GM18498 (cell line): ENCODE measurements at regions not wholly inside any gene's neighbourhood (a gene's known extent, or its start where the extent isn't known, plus 50 kb on each side); places are given as distances from the start of the nearest gene placed in this dataset.
"Not testable (repeated sequence)": the region's sequence is repeated elsewhere in the genome, so short reads cannot be mapped to it uniquely, and the experiment has no call there.

Source experiments
- ATAC-seq: cut with Tn5 transposase; IDR thresholded peaks from one replicate; pipeline ENCODE4 v1.9.1; 2021; ENCODE audit warnings: mild to moderate bottlenecking, moderate library complexity; ENCODE audit not compliant: unreplicated experiment

DNA sequence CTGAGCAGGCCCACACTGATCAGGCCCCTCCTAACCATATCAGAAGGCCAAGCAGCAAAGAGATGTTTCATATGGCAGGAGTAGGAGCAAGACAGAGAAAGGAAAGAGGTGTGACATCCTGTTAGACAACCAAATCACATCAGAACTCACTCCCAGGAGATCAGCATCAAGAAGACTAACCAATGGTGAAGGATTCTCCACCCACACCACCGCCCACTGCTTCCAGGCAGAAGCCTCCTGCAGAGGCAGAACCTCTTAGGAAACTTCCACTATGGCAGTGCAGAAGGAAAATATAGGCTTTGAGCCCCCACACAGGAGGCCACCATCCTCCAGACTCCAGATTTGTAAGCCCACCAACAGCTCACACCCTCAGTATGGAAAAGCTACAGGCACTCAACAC is 624.7 kb upstream of the DEFB115 start:
- not testable (repeated sequence) for ATAC-seq

- ATAC-seq: not testable (repeated sequence)
Measured at GRCh38 chr20:30641522-30641921, 615.9 kb upstream of the DEFB115 start.

- ATAC-seq: not testable (repeated sequence)
Measured at GRCh38 chr20:30660982-30661381, 596.5 kb upstream of the DEFB115 start.

DNA sequence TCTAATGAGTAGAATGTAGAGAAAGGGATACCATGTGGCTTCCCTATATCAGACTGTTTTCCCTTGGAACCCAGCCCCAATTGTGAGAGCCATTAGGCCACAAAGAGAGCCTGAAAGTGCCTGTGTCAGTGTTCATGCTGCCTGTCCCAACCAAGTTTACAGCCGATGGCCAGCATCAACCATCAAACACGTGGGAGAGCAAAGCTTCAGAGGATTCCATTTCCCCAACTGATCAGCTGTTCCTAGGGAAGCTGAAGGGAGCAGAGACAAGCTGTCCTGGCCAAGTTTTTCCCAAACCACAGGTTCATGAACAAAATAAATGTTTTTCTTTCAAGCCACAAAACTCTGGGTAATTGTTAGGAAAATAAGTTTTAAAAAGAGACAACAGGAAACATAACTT is 589.0 kb upstream of the DEFB115 start:
- not testable (repeated sequence) for ATAC-seq

GRCh38 chr20:30669330-30670029 is 588.0 kb upstream of the DEFB115 start:
- not testable (repeated sequence) for ATAC-seq

DNA sequence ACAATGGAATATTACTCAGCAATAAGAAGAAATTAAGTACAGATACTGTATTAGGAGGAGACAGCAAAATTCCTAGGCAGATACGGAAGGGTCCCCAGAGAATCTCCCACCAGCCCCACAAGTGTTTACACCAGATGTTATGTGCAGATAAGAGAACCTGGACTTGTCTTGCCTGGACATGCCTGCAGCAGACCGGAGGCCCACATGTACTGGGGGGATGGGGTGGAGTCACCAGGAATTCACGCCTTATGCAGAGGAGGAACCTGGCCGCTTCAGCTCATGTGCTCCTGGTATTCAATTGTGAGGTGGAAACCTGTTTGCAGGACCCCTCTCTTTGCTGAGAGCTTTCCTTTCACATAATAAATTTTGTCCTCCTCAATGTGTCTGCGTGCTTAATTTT is 586.3 kb upstream of the DEFB115 start:
- ATAC-seq: not testable (repeated sequence)

- not testable (repeated sequence) for ATAC-seq
Measured at GRCh38 chr20:30675988-30676564, 581.4 kb upstream of the DEFB115 start.

GRCh38 chr20:30682236-30682635 is 575.2 kb upstream of the DEFB115 start:
- ATAC-seq: not testable (repeated sequence)

- ATAC-seq: not testable (repeated sequence)
Measured at GRCh38 chr20:30712861-30713260, 544.6 kb upstream of the DEFB115 start.

GRCh38 chr20:30719415-30720199 is 537.9 kb upstream of the DEFB115 start:
- not testable (repeated sequence) for ATAC-seq

DNA sequence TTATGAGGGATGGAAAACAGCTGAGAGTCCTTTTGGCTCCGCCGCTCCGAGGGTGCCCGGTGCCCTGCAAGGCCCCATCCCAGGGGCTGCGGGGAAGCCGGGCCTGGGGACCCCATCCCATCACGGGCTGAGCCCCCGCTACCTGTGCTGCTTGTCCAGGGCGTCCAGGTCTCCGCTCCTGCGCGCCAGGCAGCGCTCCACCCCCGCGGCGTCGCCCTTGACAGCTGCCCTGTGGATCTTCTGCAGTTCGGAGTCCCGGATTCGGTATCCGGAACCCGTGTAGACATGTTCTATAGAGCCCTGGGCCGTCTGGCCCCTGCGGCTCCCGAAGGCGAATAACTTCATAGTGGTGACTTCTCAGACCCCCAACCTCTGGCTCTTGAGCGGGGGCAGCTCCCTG is 534.0 kb upstream of the DEFB115 start:
- not testable (repeated sequence) for ATAC-seq

- ATAC-seq: not testable (repeated sequence)
Measured at GRCh38 chr20:30723934-30724687, 533.4 kb upstream of the DEFB115 start.

GRCh38 chr20:30724688-30725074 is 532.8 kb upstream of the DEFB115 start:
- not testable (repeated sequence) for ATAC-seq

- ATAC-seq: not testable (repeated sequence)
Measured at GRCh38 chr20:30725188-30725587, 532.3 kb upstream of the DEFB115 start.

GRCh38 chr20:30728271-30728885 is 529.1 kb upstream of the DEFB115 start:
- ATAC-seq: not testable (repeated sequence)
